NCI-H460 (cell line): ENCODE measurements at regions not wholly inside any gene's neighbourhood (a gene's known extent, or its start where the extent isn't known, plus 50 kb on each side); places are given as distances from the start of the nearest gene placed in this dataset.

Source experiments
- DNase-seq: peaks from one replicate; pipeline ENCODE4 v3.0.0-alpha.2; 2016; ENCODE audit warnings: low read depth; ENCODE audit errors: extremely low read depth

- no peak for DNase-seq
Measured at GRCh38 chr7:38069052-38069451, 109.0 kb upstream of the STARD3NL start.

GRCh38 chr7:38070718-38071117 is 107.3 kb upstream of the STARD3NL start:
- DNase-seq = no peak

- DNase-seq = no peak
Measured at GRCh38 chr7:38086857-38087256, 91.2 kb upstream of the STARD3NL start.

- DNase-seq = no peak
Measured at GRCh38 chr7:38102507-38102906, 75.5 kb upstream of the STARD3NL start.

GRCh38 chr7:38105874-38106483 is 72.1 kb upstream of the STARD3NL start:
- peak; percentile 38 for DNase-seq

GRCh38 chr7:38107486-38107893 is 70.6 kb upstream of the STARD3NL start:
- DNase-seq = peak; percentile 54

- DNase-seq = no peak
Measured at GRCh38 chr7:38112075-38112474, 66.0 kb upstream of the STARD3NL start.

- DNase-seq = no peak
Measured at GRCh38 chr7:38120076-38120475, 58.0 kb upstream of the STARD3NL start.

GRCh38 chr7:38122501-38122900 is 55.5 kb upstream of the STARD3NL start:
- DNase-seq = no peak

- DNase-seq = no peak
Measured at GRCh38 chr7:38123494-38123893, 54.6 kb upstream of the STARD3NL start.

GRCh38 chr7:38127216-38128207 is 50.5 kb upstream of the STARD3NL start:
- DNase-seq = no peak
